Osteoblast (primary cell): ENCODE measurements at regions not wholly inside any gene's neighbourhood (a gene's known extent, or its start where the extent isn't known, plus 50 kb on each side); places are given as distances from the start of the nearest gene placed in this dataset.

Source experiments
- DNase-seq: peaks from one replicate; pipeline ENCODE4 v3.0.0; 2011; ENCODE audit warnings: low spot score, mixed read lengths; ENCODE audit not compliant: insufficient read length; ENCODE audit errors: missing footprints
- H2AFZ ChIP-seq: 2 replicates; pipeline ENCODE4 v1.6.0; 2011; ENCODE audit warnings: mild to moderate bottlenecking, low read length
- H3K27ac ChIP-seq: 2 replicates; pipeline ENCODE4 v1.5.1; 2011; ENCODE audit warnings: mild to moderate bottlenecking, low read depth, low read length, moderate library complexity
- H3K27me3 ChIP-seq: 2 replicates; pipeline ENCODE4 v1.6.0; 2012; ENCODE audit warnings: mild to moderate bottlenecking, control low read depth, inconsistent platforms, low read length, moderate library complexity; ENCODE audit not compliant: insufficient read depth
- H3K36me3 ChIP-seq: 2 replicates; pipeline ENCODE4 v1.5.1; 2011; ENCODE audit warnings: mild to moderate bottlenecking, low read length, control low read depth, moderate library complexity; ENCODE audit not compliant: insufficient read depth
- H3K4me1 ChIP-seq: 2 replicates; pipeline ENCODE4 v1.5.1; 2011; ENCODE audit warnings: mild to moderate bottlenecking, low read length, control low read depth, moderate library complexity; ENCODE audit not compliant: insufficient read depth
- H3K4me2 ChIP-seq: 2 replicates; pipeline ENCODE4 v1.6.0; 2011; ENCODE audit warnings: mild to moderate bottlenecking, low read length; ENCODE audit not compliant: insufficient read depth
- H3K4me3 ChIP-seq: fragments of 200-600 bp; sonication (generic); 3 replicates; pipeline ENCODE4 v1.5.1; 2012; ENCODE audit warnings: mild to moderate bottlenecking, low read length, inconsistent platforms; ENCODE audit not compliant: insufficient read depth
- H3K79me2 ChIP-seq: 2 replicates; pipeline ENCODE4 v1.6.0; 2012; ENCODE audit warnings: mild to moderate bottlenecking, low read length, control low read depth, inconsistent platforms; ENCODE audit not compliant: insufficient read depth
- H3K9me3 ChIP-seq: 2 replicates; pipeline ENCODE4 v1.5.1; 2011; ENCODE audit warnings: low read depth, low read length, control low read depth
- H4K20me1 ChIP-seq: 2 replicates; pipeline ENCODE4 v1.6.0; 2012; ENCODE audit warnings: mild to moderate bottlenecking, low read length, control low read depth; ENCODE audit not compliant: insufficient read depth
- CTCF ChIP-seq: IDR thresholded peaks from 2 replicates; pipeline ENCODE4 v1.5.1; 2011; ENCODE audit warnings: mild to moderate bottlenecking, low read depth, low read length, moderate library complexity; ENCODE audit errors: extremely low read depth

- Histone ChIP-seq H3K36me3 (no peaks in the 10 kb centered on the region), H4K20me1 (no peaks in the 10 kb centered on the region), H3K4me2 (no peak overlapping the region), H3K4me3 (no peak overlapping the region), H3K27me3 (no peaks in the 10 kb centered on the region), H2AFZ (no peak overlapping the region), H3K79me2 (no peaks in the 10 kb centered on the region), H3K4me1 (no peaks in the 10 kb centered on the region), H3K9me3 (no peaks in the 10 kb centered on the region), H3K27ac (no peak overlapping the region)
- no peak for TF ChIP-seq CTCF
- DNase-seq: no peak
Observed at GRCh38 chr7:115883629-115884028, 146.9 kb downstream of the TFEC start.

- TF ChIP-seq CTCF: no peak
- H3K4me3 ChIP-seq: no peak overlapping the region
- no peak overlapping the region for H3K27ac ChIP-seq
- H3K4me2 ChIP-seq: no peak overlapping the region
- no peaks in the 10 kb centered on the region for H3K27me3 ChIP-seq
- H4K20me1 ChIP-seq: no peaks in the 10 kb centered on the region
- DNase-seq: no peak
- no peaks in the 10 kb centered on the region for H3K79me2 ChIP-seq
- H3K9me3 ChIP-seq: no peaks in the 10 kb centered on the region
- no peak overlapping the region for H2AFZ ChIP-seq
- H3K36me3 ChIP-seq: no peaks in the 10 kb centered on the region
- no peaks in the 10 kb centered on the region for H3K4me1 ChIP-seq
Observed at GRCh38 chr7:115881476-115881875, 149.1 kb downstream of the TFEC start.

GRCh38 chr7:115879171-115879570 lies 151.4 kb downstream of the TFEC start:
- Histone ChIP-seq H3K79me2 (no peaks in the 10 kb centered on the region), H3K36me3 (no peaks in the 10 kb centered on the region), H3K27ac (no peak overlapping the region), H3K4me3 (no peak overlapping the region), H3K9me3 (no peaks in the 10 kb centered on the region), H4K20me1 (no peaks in the 10 kb centered on the region), H3K27me3 (no peaks in the 10 kb centered on the region), H3K4me2 (no peak overlapping the region), H3K4me1 (no peaks in the 10 kb centered on the region), H2AFZ (no peak overlapping the region)
- TF ChIP-seq CTCF: no peak
- DNase-seq: no peak

- H4K20me1 ChIP-seq: no peaks in the 10 kb centered on the region
- H3K79me2 ChIP-seq: no peaks in the 10 kb centered on the region
- no peaks in the 10 kb centered on the region for H3K9me3 ChIP-seq
- H3K4me3 ChIP-seq: no peak overlapping the region
- no peaks in the 10 kb centered on the region for H3K4me1 ChIP-seq
- H3K36me3 ChIP-seq: no peaks in the 10 kb centered on the region
- no peak overlapping the region for H3K27ac ChIP-seq
- H3K4me2 ChIP-seq: no peak overlapping the region
- H3K27me3 ChIP-seq: no peaks in the 10 kb centered on the region
- H2AFZ ChIP-seq: no peak overlapping the region
- TF ChIP-seq CTCF: no peak
- no peak for DNase-seq
Observed at GRCh38 chr7:115869801-115870200, 160.8 kb downstream of the TFEC start.
